IPS-15b (cell line): ENCODE measurements at regions not wholly inside any gene's neighbourhood (a gene's known extent, or its start where the extent isn't known, plus 50 kb on each side); places are given as distances from the start of the nearest gene placed in this dataset.
"Not testable (repeated sequence)": the region's sequence is repeated elsewhere in the genome, so short reads cannot be mapped to it uniquely, and the experiment has no call there.

Source experiments
- H3K27me3 ChIP-seq: one replicate; pipeline ENCODE4 v1.6.1; 2013; ENCODE audit warnings: low read length; ENCODE audit not compliant: control insufficient read depth, insufficient read depth
- H3K36me3 ChIP-seq: one replicate; pipeline ENCODE4 v1.6.1; 2013; ENCODE audit warnings: low read length; ENCODE audit not compliant: control insufficient read depth, insufficient read depth
- H3K4me1 ChIP-seq: one replicate; pipeline ENCODE4 v1.6.1; 2013; ENCODE audit warnings: mild to moderate bottlenecking, low read length; ENCODE audit not compliant: control insufficient read depth, insufficient read depth
- H3K4me3 ChIP-seq: one replicate; pipeline ENCODE4 v1.5.1; 2013; ENCODE audit warnings: low read depth, low read length
- H3K9ac ChIP-seq: one replicate; pipeline ENCODE4 v1.6.1; 2013; ENCODE audit warnings: low read depth, mild to moderate bottlenecking, low read length
- H3K9me3 ChIP-seq: one replicate; pipeline ENCODE4 v1.6.1; 2013; ENCODE audit warnings: mild to moderate bottlenecking, low read length; ENCODE audit not compliant: control insufficient read depth, insufficient read depth

GRCh38 chr16:17972460-17972943 is 364.0 kb downstream of the NPIPA8 start:
- no peaks in the 10 kb centered on the region for H3K9me3 ChIP-seq
- no peak overlapping the region for H3K9ac ChIP-seq
- H3K27me3 ChIP-seq = no peaks in the 10 kb centered on the region
- no peaks in the 10 kb centered on the region for H3K36me3 ChIP-seq
- no peaks in the 10 kb centered on the region for H3K4me1 ChIP-seq
- no peak overlapping the region for H3K4me3 ChIP-seq

GRCh38 chr16:17970816-17971331 is 365.7 kb downstream of the NPIPA8 start:
- H3K4me1 ChIP-seq = no peaks in the 10 kb centered on the region
- H3K9me3 ChIP-seq = no peaks in the 10 kb centered on the region
- H3K9ac ChIP-seq = no peak overlapping the region
- no peaks in the 10 kb centered on the region for H3K36me3 ChIP-seq
- H3K4me3 ChIP-seq = no peak overlapping the region
- no peaks in the 10 kb centered on the region for H3K27me3 ChIP-seq

GRCh38 chr16:17970157-17970765 is 366.3 kb downstream of the NPIPA8 start:
- Histone ChIP-seq H3K9me3 (no peaks in the 10 kb centered on the region), H3K36me3 (no peaks in the 10 kb centered on the region), H3K4me1 (no peaks in the 10 kb centered on the region), H3K27me3 (no peaks in the 10 kb centered on the region), H3K9ac (no peak overlapping the region), H3K4me3 (no peak overlapping the region)

- H3K4me1 ChIP-seq = no peaks in the 10 kb centered on the region
- H3K36me3 ChIP-seq = no peaks in the 10 kb centered on the region
- no peaks in the 10 kb centered on the region for H3K27me3 ChIP-seq
- no peak overlapping the region for H3K4me3 ChIP-seq
- H3K9ac ChIP-seq = no peak overlapping the region
- no peaks in the 10 kb centered on the region for H3K9me3 ChIP-seq
Measured at GRCh38 chr16:17965133-17965900, 371.2 kb downstream of the NPIPA8 start.

DNA sequence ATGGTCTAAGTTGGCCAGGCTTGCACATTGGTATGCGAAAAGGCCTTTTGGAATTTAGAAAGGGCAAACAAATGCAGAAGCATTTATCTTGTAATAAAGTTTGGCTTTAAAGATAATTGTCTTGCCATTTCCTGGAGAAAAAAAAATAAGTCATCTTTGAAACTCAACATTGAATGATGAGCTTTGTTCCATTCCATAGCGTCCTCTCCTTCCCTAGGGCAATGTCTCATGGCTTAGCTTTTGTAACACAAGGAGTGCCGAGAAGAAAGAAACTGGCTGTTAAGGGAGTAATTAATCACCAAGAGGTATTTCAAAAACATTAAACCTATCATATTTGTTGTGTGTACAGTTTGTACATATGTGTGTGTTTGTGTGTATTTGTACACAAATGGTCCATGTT is 372.3 kb downstream of the NPIPA8 start:
- Histone ChIP-seq H3K9ac (no peak overlapping the region), H3K9me3 (no peaks in the 10 kb centered on the region), H3K27me3 (no peaks in the 10 kb centered on the region), H3K4me3 (no peak overlapping the region), H3K36me3 (no peaks in the 10 kb centered on the region), H3K4me1 (no peaks in the 10 kb centered on the region)

DNA sequence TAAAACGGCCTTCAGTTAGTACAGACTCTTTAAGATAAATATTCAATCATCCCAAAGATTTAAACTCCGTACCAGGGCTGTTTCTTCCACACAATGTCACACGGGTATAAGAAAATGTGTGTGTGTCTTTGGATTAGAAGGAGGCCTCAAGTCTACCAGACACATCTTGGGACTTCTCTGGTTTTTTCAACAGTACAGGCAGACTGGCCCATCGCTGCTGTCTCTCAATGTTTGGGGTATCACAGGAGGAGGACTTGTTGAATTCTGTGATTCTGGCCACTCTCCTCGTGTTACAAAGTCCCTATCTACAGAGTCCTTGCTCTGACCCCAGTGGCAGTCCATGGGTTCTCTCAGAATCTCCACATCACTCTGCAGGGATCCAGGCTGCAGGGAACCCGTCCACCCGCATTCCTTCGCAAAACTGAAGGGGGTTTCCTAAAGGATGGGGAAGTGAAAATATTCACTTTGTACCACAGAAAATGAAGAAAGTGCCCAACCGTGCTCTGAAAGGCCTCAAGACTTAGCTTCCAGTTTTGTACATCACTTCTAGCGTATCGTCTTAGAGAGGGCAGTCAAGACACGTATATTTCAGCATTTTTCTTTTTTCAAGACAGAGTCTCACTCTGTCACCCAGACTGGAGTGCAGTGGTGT is 373.2 kb downstream of the NPIPA8 start:
- Histone ChIP-seq H3K9ac (no peak overlapping the region), H3K9me3 (no peaks in the 10 kb centered on the region), H3K36me3 (no peaks in the 10 kb centered on the region), H3K4me1 (no peaks in the 10 kb centered on the region), H3K27me3 (no peaks in the 10 kb centered on the region), H3K4me3 (no peak overlapping the region)

GRCh38 chr16:17962726-17963125 is 373.8 kb downstream of the NPIPA8 start:
- H3K9me3 ChIP-seq = no peaks in the 10 kb centered on the region
- no peaks in the 10 kb centered on the region for H3K27me3 ChIP-seq
- H3K9ac ChIP-seq = no peak overlapping the region
- no peaks in the 10 kb centered on the region for H3K36me3 ChIP-seq
- no peak overlapping the region for H3K4me3 ChIP-seq
- no peaks in the 10 kb centered on the region for H3K4me1 ChIP-seq

- not testable (repeated sequence) for H3K4me1 ChIP-seq, H3K27me3 ChIP-seq, H3K36me3 ChIP-seq, H3K9me3 ChIP-seq, H3K9ac ChIP-seq, H3K4me3 ChIP-seq
Measured at GRCh38 chr16:17961822-17962221, 374.7 kb downstream of the NPIPA8 start.

- Histone ChIP-seq H3K4me1 (peaks cover 3% of the 10 kb centered on the region), H3K36me3 (no peaks in the 10 kb centered on the region), H3K9me3 (no peaks in the 10 kb centered on the region), H3K4me3 (no peak overlapping the region), H3K27me3 (no peaks in the 10 kb centered on the region), H3K9ac (no peak overlapping the region)
Measured at GRCh38 chr16:17951378-17951777, 385.2 kb downstream of the NPIPA8 start.

- no peaks in the 10 kb centered on the region for H3K27me3 ChIP-seq
- H3K9me3 ChIP-seq = no peaks in the 10 kb centered on the region
- H3K36me3 ChIP-seq = no peaks in the 10 kb centered on the region
- peaks cover 3% of the 10 kb centered on the region for H3K4me1 ChIP-seq
- no peak overlapping the region for H3K4me3 ChIP-seq
- H3K9ac ChIP-seq = no peak overlapping the region
Measured at GRCh38 chr16:17949982-17950250, 386.6 kb downstream of the NPIPA8 start.

GRCh38 chr16:17949141-17949981 is 387.2 kb downstream of the NPIPA8 start:
- Histone ChIP-seq H3K4me1 (peaks cover 3% of the 10 kb centered on the region), H3K27me3 (no peaks in the 10 kb centered on the region), H3K9me3 (no peaks in the 10 kb centered on the region), H3K36me3 (no peaks in the 10 kb centered on the region), H3K4me3 (no peak overlapping the region), H3K9ac (no peak overlapping the region)
